Neuronal stem cell (in vitro differentiated cells): ENCODE measurements at regions not wholly inside any gene's neighbourhood (a gene's known extent, or its start where the extent isn't known, plus 50 kb on each side); places are given as distances from the start of the nearest gene placed in this dataset.

Source experiments
- DNase-seq: peaks from one replicate; pipeline ENCODE4 v3.0.0-alpha.2; 2013; ENCODE audit warnings: low spot score
- H2AFZ ChIP-seq: one replicate; pipeline ENCODE4 v1.6.1; 2013; ENCODE audit warnings: mild to moderate bottlenecking, low read length, inconsistent platforms
- H2AK5ac ChIP-seq: 2 replicates; pipeline ENCODE4 v1.6.1; 2013; ENCODE audit warnings: low read depth, mild to moderate bottlenecking, inconsistent platforms, low read length, moderate library complexity, mixed read lengths
- H2BK120ac ChIP-seq: 2 replicates; pipeline ENCODE4 v1.6.1; 2013; ENCODE audit warnings: low read depth, mild to moderate bottlenecking, inconsistent platforms, low read length, moderate library complexity, mixed read lengths
- H2BK12ac ChIP-seq: one replicate; pipeline ENCODE4 v1.6.1; 2013; ENCODE audit warnings: low read length, inconsistent platforms
- H2BK15ac ChIP-seq: 2 replicates; pipeline ENCODE4 v1.6.1; 2013; ENCODE audit warnings: mild to moderate bottlenecking, low read length, inconsistent platforms, mixed read lengths
- H2BK5ac ChIP-seq: one replicate; pipeline ENCODE4 v1.6.1; 2013; ENCODE audit warnings: inconsistent platforms, mild to moderate bottlenecking, low read length, moderate library complexity
- H3K14ac ChIP-seq: one replicate; pipeline ENCODE4 v1.6.1; 2013; ENCODE audit warnings: low read length, inconsistent platforms
- H3K18ac ChIP-seq: 2 replicates; pipeline ENCODE4 v1.6.1; 2013; ENCODE audit warnings: low read length, inconsistent platforms
- H3K23ac ChIP-seq: 2 replicates; pipeline ENCODE4 v1.6.1; 2013; ENCODE audit warnings: low read depth, mild to moderate bottlenecking, mixed read lengths, low read length, inconsistent platforms; ENCODE audit not compliant: poor library complexity
- H3K27ac ChIP-seq: replicated peaks from 3 replicates; pipeline ENCODE4 v1.5.1; 2013; ENCODE audit warnings: low read length, inconsistent platforms
- H3K27me3 ChIP-seq, 3 experiments: 2 replicates each; pipeline ENCODE4 v1.6.1; 2013; ENCODE audit warnings: low read length in 3 of 3, mild to moderate bottlenecking in 2 of 3, inconsistent platforms in 1 of 3, low read depth in 1 of 3, mixed read lengths in 1 of 3, moderate library complexity in 1 of 3; ENCODE audit not compliant: control insufficient read depth in 3 of 3, insufficient read depth in 3 of 3
- H3K36me3 ChIP-seq, 2 donors: replicated peaks in 1 of 2; 2 replicates each; pipeline ENCODE4 v1.6.1; 2013; ENCODE audit warnings: low read length in 2 of 2; ENCODE audit not compliant: control insufficient read depth in 2 of 2, insufficient read depth in 2 of 2
- H3K4ac ChIP-seq: 2 replicates; pipeline ENCODE4 v1.6.1; 2013; ENCODE audit warnings: inconsistent platforms, mild to moderate bottlenecking, low read length, moderate library complexity
- H3K4me1 ChIP-seq, 2 donors: 1 replicate in 1 of 2; 2 replicates in 1 of 2; pipeline ENCODE4 v1.6.1; 2013; ENCODE audit warnings: low read length in 2 of 2, low read depth in 1 of 2; ENCODE audit not compliant: control insufficient read depth in 2 of 2, insufficient read depth in 1 of 2
- H3K4me2 ChIP-seq: one replicate; pipeline ENCODE4 v1.6.1; 2013; ENCODE audit warnings: mild to moderate bottlenecking, low read length, inconsistent platforms; ENCODE audit not compliant: insufficient read depth, poor library complexity, severe bottlenecking
- H3K4me3 ChIP-seq, 2 donors: 2 replicates each; pipeline ENCODE4 v1.5.1; 2013; ENCODE audit warnings: low read length in 2 of 2, mild to moderate bottlenecking in 2 of 2, inconsistent platforms in 1 of 2, moderate library complexity in 1 of 2
- H3K79me1 ChIP-seq: one replicate; pipeline ENCODE4 v1.6.1; 2013; ENCODE audit warnings: low read depth, mild to moderate bottlenecking, inconsistent platforms, low read length, moderate library complexity
- H3K9ac ChIP-seq: one replicate; pipeline ENCODE4 v1.6.1; 2013; ENCODE audit warnings: mild to moderate bottlenecking, low read depth, low read length, inconsistent platforms; ENCODE audit not compliant: poor library complexity
- H3K9me3 ChIP-seq, 2 donors: replicated peaks in 1 of 2; 2 replicates each; pipeline versions ENCODE3 to v1.6.1; 2013; ENCODE audit warnings: low read length in 2 of 2, mild to moderate bottlenecking in 2 of 2, inconsistent platforms in 1 of 2, low read depth in 1 of 2, mixed read lengths in 1 of 2, moderate library complexity in 1 of 2; ENCODE audit not compliant: control insufficient read depth in 2 of 2, insufficient read depth in 1 of 2
- H4K8ac ChIP-seq: one replicate; pipeline ENCODE4 v1.6.1; 2013; ENCODE audit warnings: low read depth, mild to moderate bottlenecking, inconsistent platforms, low read length, moderate library complexity
- H4K91ac ChIP-seq: one replicate; pipeline ENCODE4 v1.6.1; 2013; ENCODE audit warnings: low read length, low read depth, mild to moderate bottlenecking, inconsistent platforms; ENCODE audit not compliant: poor library complexity
- WGBS, 2 donors: extraction: QIAGEN DNeasy Blood & Tissue Kit; methylation state at CpG; one replicate each; pipeline ENCODE4 v1.1.7; 2013; ENCODE audit warnings: missing lambda C conversion rate in 2 of 2, mixed read lengths in 1 of 2; ENCODE audit not compliant: insufficient read length in 2 of 2, insufficient replicate concordance in 1 of 2; ENCODE audit errors: extremely low coverage in 2 of 2; 5-methylcytosine and 5-hydroxymethylcytosine counted together

DNA sequence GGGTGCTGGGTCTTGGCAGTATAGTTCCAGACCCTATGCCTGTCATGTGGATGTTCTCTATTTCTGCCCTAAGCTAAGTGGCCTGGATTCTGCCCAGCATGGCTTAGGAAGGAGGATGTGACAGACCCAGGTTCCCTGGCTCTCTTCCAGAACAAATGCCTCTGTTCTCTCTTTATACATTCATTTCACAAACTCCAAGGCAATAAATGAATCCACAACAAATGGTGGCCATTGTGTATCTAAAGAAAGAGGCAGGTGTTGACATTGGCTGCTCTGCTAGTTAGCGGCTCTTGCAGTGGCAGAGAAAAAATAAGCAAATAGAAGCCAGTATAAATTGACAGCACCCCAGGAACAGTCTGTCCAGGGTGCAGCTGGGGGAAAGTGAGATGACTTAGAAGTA lies 298.6 kb downstream of the SUCLG1 start:
- Histone ChIP-seq H4K8ac (no peak overlapping the region), H3K14ac (no peak overlapping the region), H3K4me2 (no peak overlapping the region), H3K79me1 (no peaks in the 10 kb centered on the region), H3K36me3 (no peaks in the 10 kb centered on the region), H3K27ac (no peak overlapping the region), H2BK120ac (no peak overlapping the region), H3K23ac (no peak overlapping the region), H3K4me1 (no peaks in the 10 kb centered on the region), H3K4me3 (no peak overlapping the region), H2BK5ac (no peak overlapping the region), H3K9ac (no peak overlapping the region), H3K27me3 (no peaks in the 10 kb centered on the region), H3K9me3 (peaks cover 0 to 2% of the 10 kb centered on the region in 2 donors), H3K18ac (no peak overlapping the region), H2BK12ac (no peak overlapping the region), H2AFZ (no peak overlapping the region), H4K91ac (no peak overlapping the region), H3K4ac (no peak overlapping the region), H2AK5ac (no peak overlapping the region), H2BK15ac (no peak overlapping the region)
- no CpG with 5 or more reads among the region's 1 CpG for WGBS, 2 donors
- DNase-seq, result no peak

DNA sequence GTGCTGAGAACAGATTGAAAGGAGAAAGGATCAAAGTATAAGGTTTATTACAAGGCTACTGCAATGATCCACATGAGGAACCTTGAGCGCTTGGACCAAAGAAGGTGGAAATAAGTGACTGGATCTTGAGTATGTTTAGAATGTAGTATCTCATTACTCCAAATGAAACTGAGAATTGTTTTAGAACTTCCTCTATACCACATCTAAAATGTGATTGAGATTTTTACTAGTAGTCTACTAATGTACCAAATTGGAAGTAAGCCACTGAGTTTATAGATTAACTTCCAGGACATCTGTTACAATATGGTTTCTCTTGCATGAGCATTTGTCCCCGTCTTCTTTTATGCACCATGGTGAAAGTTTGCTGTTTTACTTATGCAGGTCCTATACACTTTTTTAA lies 300.5 kb downstream of the SUCLG1 start:
- H2BK15ac ChIP-seq, result no peak overlapping the region
- H3K27me3 ChIP-seq, result no peaks in the 10 kb centered on the region
- H3K9ac ChIP-seq, result no peak overlapping the region
- no peaks in the 10 kb centered on the region for H3K79me1 ChIP-seq
- no peaks in the 10 kb centered on the region for H3K4me1 ChIP-seq
- H3K4me3 ChIP-seq, result no peak overlapping the region
- H3K14ac ChIP-seq, result no peak overlapping the region
- no peak overlapping the region for H2BK5ac ChIP-seq
- H3K18ac ChIP-seq, result no peak overlapping the region
- no peak overlapping the region for H2BK120ac ChIP-seq
- H3K4ac ChIP-seq, result no peak overlapping the region
- no peak overlapping the region for H2BK12ac ChIP-seq
- H4K8ac ChIP-seq, result no peak overlapping the region
- H3K36me3 ChIP-seq, result no peaks in the 10 kb centered on the region
- no peak overlapping the region for H3K23ac ChIP-seq
- H3K4me2 ChIP-seq, result no peak overlapping the region
- no peak for DNase-seq
- H3K9me3 ChIP-seq, result peaks cover 0 to 2% of the 10 kb centered on the region in 2 donors
- no peak overlapping the region for H4K91ac ChIP-seq
- H2AFZ ChIP-seq, result no peak overlapping the region
- no peak overlapping the region for H3K27ac ChIP-seq
- WGBS, 2 donors, result no CpG with 5 or more reads among the region's 2 CpGs
- H2AK5ac ChIP-seq, result no peak overlapping the region

DNA sequence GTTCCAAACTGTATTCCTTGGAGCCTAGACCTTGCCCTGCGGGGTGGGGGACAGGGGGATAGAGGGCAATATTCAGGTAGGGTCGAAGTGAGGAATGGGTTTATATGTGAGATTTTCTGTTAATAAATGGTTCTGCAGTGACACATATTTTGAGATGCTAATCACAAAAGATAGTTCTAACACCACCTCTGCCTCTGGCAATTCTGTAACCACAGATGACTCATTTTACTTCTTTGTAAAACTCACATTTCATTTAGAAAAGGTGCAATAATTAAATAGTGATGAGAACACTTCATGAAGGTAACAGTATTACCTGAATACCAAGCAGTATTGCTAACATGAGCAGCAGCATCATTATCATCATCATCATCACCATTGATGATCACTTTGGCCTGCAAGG lies 306.6 kb downstream of the SUCLG1 start:
- H2BK15ac ChIP-seq, result no peak overlapping the region
- WGBS, 2 donors, result no CpG with 5 or more reads among the region's 2 CpGs

DNA sequence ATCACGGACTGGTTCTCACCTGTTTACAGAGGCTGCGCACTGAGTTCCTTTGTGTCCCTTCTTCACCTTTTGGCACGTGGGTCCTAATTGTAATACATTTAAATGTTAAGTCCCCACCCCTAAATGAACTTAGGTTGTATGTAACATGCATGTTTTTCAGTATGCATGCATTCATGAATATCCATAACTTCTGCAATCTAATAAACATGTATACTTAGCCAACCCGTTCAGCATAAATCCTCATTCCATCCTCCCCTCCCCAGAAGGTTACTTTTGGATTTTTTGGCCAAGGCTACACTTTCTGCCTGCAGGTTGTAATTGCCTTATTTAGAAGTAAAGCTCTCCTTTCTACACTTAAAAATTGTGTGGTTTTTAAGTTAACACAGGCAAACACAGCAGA lies 314.7 kb downstream of the SUCLG1 start:
- Histone ChIP-seq H3K9ac (no peak overlapping the region), H3K18ac (no peak overlapping the region), H3K9me3 (no peaks in the 10 kb centered on the region), H4K91ac (no peak overlapping the region), H3K4me2 (no peak overlapping the region), H2AFZ (no peak overlapping the region), H3K36me3 (no peaks in the 10 kb centered on the region), H3K4ac (no peak overlapping the region), H2BK12ac (no peak overlapping the region), H3K4me3 (no peak overlapping the region), H4K8ac (peak overlapping the region; percentile 25), H2AK5ac (no peak overlapping the region), H3K23ac (no peak overlapping the region), H3K14ac (no peak overlapping the region), H2BK120ac (no peak overlapping the region), H2BK5ac (no peak overlapping the region), H3K4me1 (no peaks in the 10 kb centered on the region), H3K27ac (no peak overlapping the region), H3K27me3 (no peaks in the 10 kb centered on the region), H2BK15ac (no peak overlapping the region), H3K79me1 (no peaks in the 10 kb centered on the region)
- whole genome bisulfite sequencing, 2 donors, result no CpG with 5 or more reads among the region's 4 CpGs
- DNase-seq, result no peak

More for the DNA sequence above, 306.6 kb downstream of the SUCLG1 start:
- no peak overlapping the region for H4K8ac ChIP-seq
- H4K91ac ChIP-seq, result no peak overlapping the region
- H2BK5ac ChIP-seq, result no peak overlapping the region
- no peak overlapping the region for H3K9ac ChIP-seq
- H2AFZ ChIP-seq, result no peak overlapping the region
- no peak overlapping the region for H3K4me3 ChIP-seq
- H3K36me3 ChIP-seq, result no peaks in the 10 kb centered on the region
- H3K18ac ChIP-seq, result no peak overlapping the region
- no peaks in the 10 kb centered on the region for H3K4me1 ChIP-seq
- H2BK120ac ChIP-seq, result no peak overlapping the region
- no peak for DNase-seq
- H3K27ac ChIP-seq, result no peak overlapping the region
- no peak overlapping the region for H2AK5ac ChIP-seq
- no peak overlapping the region for H3K4me2 ChIP-seq
- H3K79me1 ChIP-seq, result no peaks in the 10 kb centered on the region
- H3K27me3 ChIP-seq, result no peaks in the 10 kb centered on the region
- no peaks in the 10 kb centered on the region for H3K9me3 ChIP-seq
- H3K14ac ChIP-seq, result no peak overlapping the region
- H3K4ac ChIP-seq, result no peak overlapping the region
- no peak overlapping the region for H3K23ac ChIP-seq
- no peak overlapping the region for H2BK12ac ChIP-seq
